HG02623 (cell line): ENCODE measurements at regions not wholly inside any gene's neighbourhood (a gene's known extent, or its start where the extent isn't known, plus 50 kb on each side); places are given as distances from the start of the nearest gene placed in this dataset.

Experiments
- ATAC-seq: cut with Tn5 transposase; IDR thresholded peaks from one replicate; pipeline ENCODE4 v1.9.1; 2021; ENCODE audit warnings: moderate library complexity; ENCODE audit not compliant: unreplicated experiment

DNA sequence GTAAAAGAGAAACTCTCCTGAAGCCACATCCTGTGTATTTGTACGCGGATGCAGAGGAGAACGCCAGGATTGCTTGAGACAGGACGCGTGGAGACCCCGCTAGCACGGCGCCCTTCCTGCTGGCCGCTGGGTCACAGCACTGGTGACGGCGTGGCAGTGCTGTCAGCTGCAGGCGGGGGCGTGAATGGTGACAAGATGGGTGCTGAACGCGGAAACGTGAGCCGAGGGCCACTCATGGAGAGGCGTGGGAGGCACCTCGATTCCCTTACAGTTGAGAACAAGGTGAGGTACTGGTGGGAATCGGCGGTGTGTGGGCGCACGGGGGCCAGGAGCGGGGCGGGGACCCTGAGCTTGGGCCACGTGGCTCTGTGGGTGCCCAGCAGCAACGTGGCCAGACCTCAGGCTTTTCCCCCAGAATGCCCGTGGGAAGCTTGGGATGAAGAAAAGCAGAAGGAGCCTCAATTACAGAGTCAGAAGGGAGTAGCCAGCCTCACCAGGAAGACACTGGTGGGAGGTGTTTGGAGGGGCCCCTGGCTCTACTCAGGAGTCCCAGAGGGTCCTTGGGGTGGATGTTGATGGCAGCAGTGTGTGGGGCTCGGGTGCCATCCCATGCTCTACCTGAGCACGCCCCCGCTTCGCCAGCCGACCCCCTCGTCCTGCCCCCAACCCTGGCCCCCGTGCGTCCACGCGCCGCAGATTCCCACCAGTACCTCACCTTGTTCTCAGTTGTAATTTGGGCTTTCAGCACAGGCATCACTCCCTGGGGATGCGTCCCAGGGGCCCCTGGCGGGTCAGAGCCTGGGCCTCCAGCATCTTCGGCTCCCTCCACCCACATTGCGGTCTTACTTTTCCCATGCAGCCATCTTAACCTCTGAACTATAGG is 208.4 kb upstream of the TCERG1L start:
- ATAC-seq: no peak

DNA sequence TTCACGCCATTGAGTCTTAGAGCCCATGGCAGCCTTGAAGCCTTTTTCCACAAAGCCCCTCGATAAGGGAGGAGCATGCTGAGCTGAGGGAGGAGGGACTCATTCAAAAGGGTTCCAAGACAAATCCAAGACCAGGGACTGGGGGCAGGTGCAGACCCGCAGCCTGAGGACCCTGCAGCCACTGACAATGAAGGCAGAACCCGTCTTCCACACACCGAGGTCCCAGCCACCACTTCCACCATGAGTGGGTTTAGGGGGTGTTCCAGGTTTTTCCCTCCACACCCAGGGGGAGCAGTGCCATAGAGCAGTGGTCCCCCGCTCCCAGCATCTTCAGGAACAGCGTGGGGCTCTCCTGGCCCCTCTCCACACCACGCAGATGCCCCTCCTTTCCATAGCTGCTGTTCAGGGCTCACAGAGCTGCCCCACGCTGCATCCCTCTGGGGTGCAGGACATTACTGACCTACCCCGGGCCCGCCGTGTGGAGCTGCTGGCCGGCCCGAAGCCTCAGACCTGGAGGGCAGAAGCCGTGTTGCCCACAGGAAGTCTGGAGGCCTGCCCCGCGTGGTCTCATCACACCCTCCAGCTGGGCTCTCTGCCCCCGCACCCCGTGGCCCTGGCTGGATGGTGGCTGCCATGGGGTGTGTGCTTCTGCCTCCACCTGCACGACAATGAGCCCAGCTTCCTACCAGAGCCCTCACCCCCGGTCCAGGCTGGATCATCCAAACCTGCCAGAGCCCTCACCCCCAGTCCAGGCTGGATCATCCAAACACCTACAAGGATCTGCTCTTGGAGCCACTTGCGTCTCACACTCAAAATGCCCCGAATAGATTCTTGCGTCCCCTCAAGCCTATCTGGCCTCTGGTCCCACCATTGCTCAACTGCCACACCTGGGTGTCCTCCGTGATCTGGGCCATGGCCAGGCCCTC is 220.0 kb upstream of the TCERG1L start:
- ATAC-seq: no peak

- ATAC-seq: no peak
Observed at GRCh38 chr10:131532291-131532690, 220.8 kb upstream of the TCERG1L start.

- no peak for ATAC-seq
Observed at GRCh38 chr10:131532745-131533341, 221.3 kb upstream of the TCERG1L start.

- ATAC-seq: no peak
Observed at GRCh38 chr10:131533846-131534526, 222.5 kb upstream of the TCERG1L start.

GRCh38 chr10:131534836-131535235 is 223.3 kb upstream of the TCERG1L start:
- no peak for ATAC-seq

DNA sequence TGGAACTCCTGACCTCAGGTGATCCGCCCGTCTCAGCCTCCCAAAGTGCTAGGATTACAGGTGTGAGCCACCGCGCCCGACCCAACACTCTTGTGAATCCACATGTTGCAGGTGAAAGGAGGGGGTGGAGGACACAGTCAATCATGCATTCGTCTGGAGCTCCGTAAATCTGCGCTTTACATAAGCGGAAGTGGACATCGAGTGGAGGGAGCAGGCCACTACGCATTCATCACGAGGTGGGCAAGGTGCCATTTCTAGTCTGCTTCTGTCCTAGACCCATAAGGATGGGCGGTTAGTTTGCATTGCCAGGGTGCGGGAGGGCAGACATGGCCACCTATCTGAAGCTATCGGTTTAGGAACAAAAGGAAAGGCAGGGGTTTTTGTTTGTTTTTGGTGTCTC is 225.2 kb upstream of the TCERG1L start:
- no peak for ATAC-seq

DNA sequence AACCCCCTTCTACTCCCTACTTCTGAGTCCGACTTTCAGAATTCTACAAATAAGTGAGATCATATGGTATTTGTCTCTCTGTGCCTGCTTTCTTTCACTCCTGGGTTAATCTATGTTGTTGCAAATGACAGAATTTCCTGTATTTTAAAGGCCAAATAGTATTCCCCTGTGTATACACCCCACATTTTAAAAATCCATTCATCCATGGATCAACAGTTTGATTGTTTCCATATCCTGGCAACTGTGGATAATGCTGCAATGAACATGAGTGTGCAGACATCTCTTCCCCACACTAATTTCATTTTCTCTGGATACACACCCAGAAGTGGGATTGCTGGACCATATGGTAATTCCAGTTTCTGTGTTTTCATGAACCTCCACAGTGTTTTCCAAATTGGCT is 225.8 kb upstream of the TCERG1L start:
- no peak for ATAC-seq

- no peak for ATAC-seq
Observed at GRCh38 chr10:131544495-131544894, 233.0 kb upstream of the TCERG1L start.

GRCh38 chr10:131546086-131546810 is 234.7 kb upstream of the TCERG1L start:
- ATAC-seq: no peak

- no peak for ATAC-seq
Observed at GRCh38 chr10:131547129-131547799, 235.7 kb upstream of the TCERG1L start.

DNA sequence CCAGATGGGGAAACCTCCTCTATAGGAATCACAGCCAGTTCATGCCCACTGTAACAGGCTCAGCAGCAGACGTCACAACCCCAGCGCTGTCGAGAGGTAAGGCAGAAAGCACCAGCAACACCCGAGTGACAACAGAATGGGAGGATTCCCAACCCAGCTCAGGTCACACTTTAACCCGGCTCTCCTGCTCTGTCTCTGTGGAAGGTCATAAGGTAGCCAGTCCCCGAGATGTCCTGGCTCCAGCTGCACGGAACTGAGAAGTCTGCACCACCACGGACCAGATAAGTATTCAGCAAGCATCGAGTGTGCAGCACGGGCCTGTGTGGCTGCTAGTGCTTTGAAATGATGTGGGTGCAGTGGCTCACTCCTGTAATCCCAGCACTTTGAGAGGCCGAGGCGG is 236.7 kb upstream of the TCERG1L start:
- no peak for ATAC-seq

DNA sequence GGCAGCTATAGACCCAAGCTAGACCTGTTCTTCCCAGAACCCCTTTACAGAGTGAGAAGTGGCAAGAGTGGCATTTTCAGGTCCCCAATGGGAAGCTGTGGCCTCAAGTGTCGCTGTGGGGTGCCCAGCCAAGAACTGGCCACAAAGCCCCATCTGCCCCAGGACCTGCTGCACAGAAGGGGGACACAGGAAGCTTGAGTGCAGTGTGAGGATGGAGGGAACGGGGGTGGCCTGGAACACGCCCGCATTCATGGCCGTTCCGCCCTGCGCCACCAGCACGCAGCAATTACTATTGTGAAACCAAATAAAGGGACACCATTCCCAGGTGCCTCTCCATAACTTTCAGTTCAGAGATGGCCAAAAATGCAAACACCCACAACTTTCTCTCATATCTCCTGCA is 237.6 kb upstream of the TCERG1L start:
- no peak for ATAC-seq

GRCh38 chr10:131553121-131553520 is 241.6 kb upstream of the TCERG1L start:
- ATAC-seq: no peak

DNA sequence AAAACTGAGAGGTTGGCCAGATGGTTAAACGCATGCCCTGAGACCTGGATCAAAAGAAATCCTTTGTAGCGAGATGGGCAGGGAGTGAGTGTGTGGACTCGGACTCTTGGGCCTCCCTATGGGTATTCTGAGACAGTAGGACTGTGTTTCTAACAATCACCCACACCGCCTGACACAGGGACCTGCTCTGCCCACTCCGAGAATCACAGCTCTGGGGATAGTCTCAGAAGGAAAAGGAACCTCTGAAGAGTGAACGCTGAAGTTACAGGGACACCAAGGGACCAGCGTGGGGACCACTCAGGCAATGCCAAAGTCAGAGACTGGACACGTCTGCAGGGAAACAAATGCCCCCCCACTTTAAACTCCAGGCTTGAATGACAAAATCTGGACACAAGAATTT is 242.1 kb upstream of the TCERG1L start:
- ATAC-seq: no peak

- no peak for ATAC-seq
Observed at GRCh38 chr10:131554821-131555220, 243.3 kb upstream of the TCERG1L start.

- ATAC-seq: no peak
Observed at GRCh38 chr10:131555406-131555805, 243.9 kb upstream of the TCERG1L start.

DNA sequence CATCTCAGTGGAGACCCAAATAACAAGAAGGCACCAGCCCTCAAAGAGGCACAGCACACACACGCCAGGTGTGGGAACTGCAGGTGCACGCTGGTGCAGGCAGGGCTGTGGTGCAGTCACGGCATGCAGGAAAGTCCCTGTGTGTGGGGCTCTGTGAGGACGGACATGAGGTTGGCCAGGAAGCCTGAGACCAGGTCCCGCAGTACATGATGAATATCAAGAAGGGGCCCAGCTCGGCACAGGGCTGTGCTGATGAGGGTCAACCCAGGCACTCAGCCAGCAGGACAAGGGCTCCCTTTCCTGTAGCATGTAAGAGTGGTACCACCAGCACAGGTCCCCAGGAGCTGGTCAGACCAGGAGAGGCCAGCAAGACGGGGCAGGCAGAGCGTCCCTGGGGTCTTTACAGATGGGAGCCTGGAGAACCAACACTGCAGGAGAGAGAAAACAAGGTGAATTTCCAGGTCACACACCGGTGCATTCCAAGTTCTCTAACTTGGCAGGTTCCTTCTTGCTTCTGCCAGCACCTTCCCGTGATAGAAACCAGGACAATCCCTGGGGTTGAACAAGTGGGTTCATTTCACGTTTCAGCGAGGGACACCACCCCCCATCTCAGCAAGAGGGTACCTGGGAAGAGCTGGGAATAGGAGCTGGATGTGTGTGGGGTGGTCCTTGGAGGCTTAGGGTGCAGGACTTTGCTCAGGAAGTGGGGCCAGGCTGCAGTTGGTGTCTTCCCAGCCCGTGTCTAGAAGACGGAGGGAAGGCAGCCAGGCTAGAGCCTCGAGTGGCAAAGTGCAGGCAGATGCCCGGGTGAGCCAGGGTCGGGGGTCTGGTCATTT is 244.8 kb upstream of the TCERG1L start:
- no peak for ATAC-seq
